HepG2 (cell line): ENCODE measurements at regions not wholly inside any gene's neighbourhood (a gene's known extent, or its start where the extent isn't known, plus 50 kb on each side); places are given as distances from the start of the nearest gene placed in this dataset.

Experiments used
- ATAC-seq: fragments of 200-7000 bp; cut with Tn5 transposase; 3 replicates; pipeline ENCODE4 v1.9.1; 2020; ENCODE audit warnings: mild to moderate bottlenecking, moderate library complexity
- BruUV-seq: library from RNA; stranded (reverse); fragments of 400-500 nt; replicated peaks from 2 replicates; lab custom pipeline; 2021; lab: Mats Ljungman, UMichigan
- CTCF ChIA-PET: fragments of 300-600 bp; formaldehyde crosslinking; extraction: SDS; loops from one replicate; lab custom pipeline; 2021; ENCODE audit warnings: low total read pairs, inconsistent platforms, low intra/inter-chr PET ratio; lab: Yijun Ruan, JAX
- POLR2A ChIA-PET: fragments of 350-600 bp; sonication (Branson Sonifier 250); formaldehyde crosslinking; loops from one replicate; lab custom pipeline; 2020; ENCODE audit warnings: antibody characterized with exemption, inconsistent platforms; lab: Yijun Ruan, JAX
- DNase-seq: peaks from one replicate; pipeline ENCODE4 v3.0.0-alpha.2; 2015; ENCODE audit warnings: low spot score
- FAIRE-seq: peaks from 3 replicates; lab custom pipeline; 2011; peaks lifted over from hg19 to GRCh38; lab: Jason Lieb, UNC
- H2AFZ ChIP-seq: one replicate; pipeline ENCODE4 v1.6.1; 2011; ENCODE audit warnings: low read length, inconsistent platforms
- H3K27ac ChIP-seq: fragments of 300-600 bp; 3 replicates; pipeline ENCODE4 v1.8.0; 2011; ENCODE audit warnings: mixed run types, mild to moderate bottlenecking, mixed read lengths, low read length, inconsistent platforms; ENCODE audit not compliant: insufficient read depth; ENCODE audit errors: extremely low read length
- H3K27me3 ChIP-seq, 2 experiments: fragments of 200-600 bp in 1 of 2; 2 replicates in 1 of 2; 3 replicates in 1 of 2; pipeline versions ENCODE4 v1.6.0 to v1.8.0; 2011; ENCODE audit warnings: low read length in 2 of 2, mild to moderate bottlenecking in 2 of 2, moderate library complexity in 2 of 2, inconsistent platforms in 1 of 2; ENCODE audit not compliant: insufficient read depth in 2 of 2, control insufficient read depth in 1 of 2
- H3K36me3 ChIP-seq, 2 experiments: fragments of 200-600 bp in 1 of 2; replicated peaks in 1 of 2; 2 replicates in 1 of 2; 3 replicates in 1 of 2; pipeline versions ENCODE4 v1.5.1 to v1.8.0; 2011; ENCODE audit warnings: low read length in 2 of 2, inconsistent platforms in 1 of 2; ENCODE audit not compliant: insufficient read depth in 2 of 2, control insufficient read depth in 1 of 2
- H3K4me1 ChIP-seq: 2 replicates; pipeline ENCODE4 v1.5.1; 2012; ENCODE audit warnings: low read length, inconsistent platforms; ENCODE audit not compliant: insufficient read depth
- H3K4me2 ChIP-seq: 2 replicates; pipeline ENCODE4 v1.6.0; 2011; ENCODE audit warnings: low read depth, low read length, inconsistent platforms
- H3K4me3 ChIP-seq, 3 experiments: fragments of 200-600 bp in 1 of 3; sonication (generic), shearing (Covaris generic) in 1 of 3; replicated peaks in 1 of 3; 2 replicates each; pipeline ENCODE4 v1.5.1; 2011 to 2016; ENCODE audit warnings: low read length in 3 of 3, inconsistent platforms in 2 of 3, low read depth in 2 of 3, mild to moderate bottlenecking in 2 of 3, control low read depth in 1 of 3, mixed read lengths in 1 of 3; ENCODE audit not compliant: insufficient read depth in 1 of 3
- H3K79me2 ChIP-seq: one replicate; pipeline ENCODE4 v1.6.1; 2011; ENCODE audit warnings: low read length, inconsistent platforms; ENCODE audit not compliant: insufficient read depth
- H3K9ac ChIP-seq: 2 replicates; pipeline ENCODE4 v1.6.0; 2011; ENCODE audit warnings: mild to moderate bottlenecking, low read depth, low read length, inconsistent platforms; ENCODE audit not compliant: insufficient read depth
- H3K9me3 ChIP-seq: 2 replicates; pipeline ENCODE4 v1.5.1; 2012; ENCODE audit warnings: mild to moderate bottlenecking, low read length
- H4K20me1 ChIP-seq: 2 replicates; pipeline ENCODE4 v1.6.0; 2011; ENCODE audit warnings: inconsistent platforms, mild to moderate bottlenecking, low read length, moderate library complexity; ENCODE audit not compliant: insufficient read depth
- MNT ChIP-seq: fragments of 450-650 bp; IDR thresholded peaks from 2 replicates; pipeline ENCODE4 v1.6.1; 2016
- ZNF597 ChIP-seq: sonication (generic); formaldehyde crosslinking; IDR thresholded peaks from 2 replicates; pipeline ENCODE4 v1.5.0; 2020; ENCODE audit warnings: missing genetic modification reagents
- WGBS: methylation state at CpG from one replicate; pipeline ENCODE4 v1.1.6; 2017; ENCODE audit warnings: low lambda C conversion rate; 5-methylcytosine and 5-hydroxymethylcytosine counted together
- in situ Hi-C: cut with HindIII; loops from 2 replicates; pipeline ENCODE4 v1.10.0; 2017; ENCODE audit warnings: low pct_unique_long_range_greater_than_20kb; ENCODE audit not compliant: extremely low pct_ligation_motif_present
- intact Hi-C: fragments of 100-400 bp; cut with micrococcal nuclease; formaldehyde crosslinking; loops from one replicate; pipeline ENCODE4 v1.10.0; 2022; ENCODE audit not compliant: unreplicated experiment
- TF ChIP-seq, protein P1 (sequence below): sonication (generic); formaldehyde crosslinking; IDR thresholded peaks from 2 replicates; pipeline ENCODE4 v1.8.1; 2023; ENCODE audit warnings: mild to moderate bottlenecking, inconsistent platforms, moderate library complexity, missing genetic modification reagents, borderline replicate concordance

GRCh38 chr2:238747557-238747956 is 100.3 kb upstream of the TWIST2 start:
- no peaks in the 10 kb centered on the region for H3K36me3 ChIP-seq
- no peak for ATAC-seq
- 12% methylated on average over 3 of the region's 3 CpGs for WGBS
- H3K27ac ChIP-seq, result no peak overlapping the region
- H3K4me1 ChIP-seq, result no peaks in the 10 kb centered on the region
- no peak overlapping the region for H3K9ac ChIP-seq
- no peak for TF ChIP-seq ZNF597
- peak; percentile 97 for TF ChIP-seq MNT
- TF ChIP-seq, protein P1, sequence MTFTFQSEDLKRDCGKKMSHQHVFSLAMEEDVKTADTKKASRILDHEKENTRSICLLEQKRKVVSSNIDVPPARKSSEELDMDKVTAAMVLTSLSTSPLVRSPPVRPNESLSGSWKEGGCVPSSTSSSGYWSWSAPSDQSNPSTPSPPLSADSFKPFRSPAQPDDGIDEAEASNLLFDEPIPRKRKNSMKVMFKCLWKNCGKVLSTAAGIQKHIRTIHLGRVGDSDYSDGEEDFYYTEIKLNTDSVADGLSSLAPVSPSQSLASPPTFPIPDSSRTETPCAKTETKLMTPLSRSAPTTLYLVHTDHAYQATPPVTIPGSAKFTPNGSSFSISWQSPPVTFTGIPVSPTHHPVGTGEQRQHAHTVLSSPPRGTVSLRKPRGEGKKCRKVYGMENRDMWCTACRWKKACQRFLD, result no peak
- no peak overlapping the region for H3K4me3 ChIP-seq
- H3K79me2 ChIP-seq, result no peaks in the 10 kb centered on the region
- ChIA-PET POLR2A (no interaction called here), CTCF (no interaction called here)
- in situ Hi-C loops, result no loop called here
- H2AFZ ChIP-seq, result no peak overlapping the region
- no peak for FAIRE-seq
- no peak overlapping the region for H3K4me2 ChIP-seq
- BruUV-seq, result no TSS peak
- no peaks in the 10 kb centered on the region for H3K9me3 ChIP-seq
- H4K20me1 ChIP-seq, result no peaks in the 10 kb centered on the region
- intact Hi-C loops, result no loop called here
- no peak for DNase-seq
- H3K27me3 ChIP-seq, result peaks cover 0 to 5% of the 10 kb centered on the region in 2 experiments; a peak in 1 of 5 replicates
